HG03469 (cell line): ENCODE measurements at regions not wholly inside any gene's neighbourhood (a gene's known extent, or its start where the extent isn't known, plus 50 kb on each side); places are given as distances from the start of the nearest gene placed in this dataset.

ENCODE experiments used
- ATAC-seq: cut with Tn5 transposase; IDR thresholded peaks from one replicate; pipeline ENCODE4 v1.9.1; 2021; ENCODE audit warnings: mild to moderate bottlenecking, moderate library complexity, moderate number of reproducible peaks; ENCODE audit not compliant: unreplicated experiment

GRCh38 chr12:85352016-85352415, 72.0 kb downstream of the ALX1 start:
- no peak for ATAC-seq

- no peak for ATAC-seq
Observed at GRCh38 chr12:85356596-85357385, 76.8 kb downstream of the ALX1 start.

- ATAC-seq = no peak
Observed at GRCh38 chr12:85357609-85358008, 77.6 kb downstream of the ALX1 start.

DNA sequence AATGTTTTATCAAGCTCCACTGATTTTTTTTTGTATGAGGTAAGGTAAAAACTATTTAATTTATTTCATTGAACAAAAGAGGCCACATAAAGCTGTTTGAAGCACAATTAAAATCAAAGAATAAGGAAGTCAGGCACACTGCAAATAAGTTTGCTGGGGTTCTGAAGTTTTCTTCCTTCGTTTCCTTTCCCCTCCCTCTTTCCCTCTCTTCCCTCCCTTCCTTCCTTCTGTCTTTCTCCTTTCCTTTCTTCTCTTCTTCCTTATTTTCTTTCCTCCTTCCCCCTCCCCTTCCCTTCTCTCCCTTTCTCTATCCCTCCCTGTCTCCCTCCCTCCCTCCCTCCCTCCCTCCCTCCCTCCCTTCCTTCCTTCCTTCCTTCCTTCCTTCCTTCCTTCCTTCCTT, 78.7 kb downstream of the ALX1 start:
- ATAC-seq = no peak

- no peak for ATAC-seq
Observed at GRCh38 chr12:85363382-85364190, 83.6 kb downstream of the ALX1 start.

GRCh38 chr12:85367936-85368335, 87.9 kb downstream of the ALX1 start:
- no peak for ATAC-seq

GRCh38 chr12:85369365-85370154, 89.5 kb downstream of the ALX1 start:
- ATAC-seq = no peak

GRCh38 chr12:85373045-85373444, 93.0 kb downstream of the ALX1 start:
- ATAC-seq = no peak

DNA sequence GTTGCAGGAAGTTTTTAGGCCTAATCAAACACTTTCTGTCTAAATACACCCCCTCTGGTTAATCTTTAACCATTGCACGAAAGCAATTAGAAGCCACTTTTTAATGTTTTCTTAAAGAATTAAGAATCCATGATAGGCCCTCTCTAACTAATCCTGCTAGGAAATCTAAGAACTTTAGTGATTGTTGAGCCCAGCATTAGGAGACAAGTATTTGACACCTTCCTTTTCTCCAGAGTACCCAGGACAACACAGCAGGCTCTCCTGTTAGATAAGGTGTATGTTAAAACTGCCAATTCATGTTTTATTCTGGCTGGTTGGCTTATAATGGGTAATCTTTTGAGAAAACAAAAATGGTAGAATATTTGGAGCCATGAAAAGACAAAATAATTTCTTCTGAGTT, 95.0 kb downstream of the ALX1 start:
- ATAC-seq = no peak

DNA sequence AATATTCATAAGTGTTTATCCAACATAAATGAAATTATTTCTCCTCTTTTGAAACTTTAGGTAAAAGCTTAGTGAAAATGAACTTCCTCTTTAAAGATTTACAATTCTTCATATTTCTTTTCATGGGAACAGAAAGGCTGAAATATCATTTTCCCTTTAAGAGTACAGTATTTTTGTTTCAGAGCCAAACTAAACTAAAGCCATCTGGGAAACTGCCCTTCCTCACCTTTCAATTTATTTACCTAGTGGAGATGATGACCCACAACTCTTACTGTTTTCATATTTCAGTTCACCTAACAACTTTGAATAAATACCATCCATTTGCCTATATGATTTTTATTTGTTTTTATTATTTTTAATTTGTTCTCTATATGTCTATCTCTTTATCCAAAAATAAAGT, 105.4 kb downstream of the ALX1 start:
- ATAC-seq = no peak

DNA sequence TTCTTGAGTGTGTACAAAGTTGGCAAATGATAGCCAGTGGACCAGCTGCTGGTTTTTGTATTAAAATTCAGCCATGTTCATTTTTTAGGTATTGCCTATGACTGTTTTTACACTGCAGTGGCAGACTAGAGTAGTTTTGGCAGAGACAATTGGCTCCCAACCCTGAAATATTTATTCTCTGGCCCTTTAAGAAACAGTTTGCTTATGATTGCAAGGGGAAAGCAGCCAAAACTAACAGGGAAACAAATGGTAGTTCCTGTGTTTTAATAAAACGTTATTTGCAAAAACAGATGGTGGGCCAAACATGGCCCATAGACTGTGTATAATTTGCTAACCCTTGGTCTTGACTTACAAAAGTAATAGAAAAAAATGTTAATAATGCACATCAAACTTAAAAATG, 110.2 kb downstream of the ALX1 start:
- no peak for ATAC-seq

DNA sequence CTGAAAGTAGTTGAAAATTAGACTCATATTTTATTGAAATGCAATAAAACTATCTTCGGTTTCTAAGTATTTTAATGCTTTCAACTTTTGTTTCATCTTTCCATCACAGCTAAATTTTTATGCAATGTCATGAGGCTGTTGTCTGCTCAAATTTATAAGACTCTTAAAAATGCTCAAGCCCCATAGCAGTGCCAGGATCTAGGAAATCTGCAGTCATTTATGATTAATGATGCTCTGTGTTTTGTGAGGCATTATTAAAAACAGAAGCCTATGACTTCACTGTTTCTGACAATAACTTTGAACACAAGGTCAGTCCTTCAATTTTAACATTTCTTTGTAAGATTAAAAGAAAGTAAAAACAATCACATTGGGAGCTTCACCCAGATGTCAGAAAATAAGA, 112.5 kb downstream of the ALX1 start:
- ATAC-seq = no peak

DNA sequence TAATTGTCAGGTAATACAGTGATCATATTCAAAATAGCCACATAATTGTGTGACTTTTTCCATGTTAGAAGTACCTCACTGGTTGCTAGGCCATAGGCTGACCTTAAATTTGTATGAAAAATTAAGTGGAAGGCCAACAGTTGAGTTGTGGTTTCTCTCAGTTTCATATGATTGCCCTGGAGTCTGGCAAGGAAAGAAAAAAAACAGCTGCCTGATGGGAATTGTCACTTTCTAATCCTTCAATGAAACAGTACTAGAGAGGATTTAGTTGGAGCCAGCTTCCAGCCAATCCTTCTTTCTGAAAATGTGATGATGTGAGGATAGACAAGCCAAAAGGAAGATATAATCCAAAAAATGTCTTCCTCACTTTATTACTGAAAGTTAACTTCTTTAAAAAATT, 113.6 kb downstream of the ALX1 start:
- no peak for ATAC-seq

DNA sequence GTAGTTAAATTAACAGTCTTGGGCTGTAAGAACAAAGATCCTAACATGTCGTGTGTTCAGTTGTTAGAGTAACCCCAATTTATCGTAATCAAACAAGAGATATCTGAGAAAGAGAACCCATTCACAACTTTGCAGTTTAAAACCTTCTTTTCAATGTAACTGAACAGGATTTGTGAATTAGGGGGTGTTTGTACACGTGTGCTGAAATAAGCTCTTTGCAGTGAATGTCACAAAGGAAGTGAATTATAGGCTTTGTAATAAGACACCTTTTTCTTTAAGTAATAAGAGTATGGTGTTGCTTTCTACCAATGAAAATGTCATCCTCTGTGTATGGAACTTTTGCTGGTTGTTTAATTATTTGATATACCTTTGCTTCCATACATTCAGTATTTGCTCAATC, 114.0 kb downstream of the ALX1 start:
- ATAC-seq = no peak

- ATAC-seq = no peak
Observed at GRCh38 chr12:85394809-85395208, 114.8 kb downstream of the ALX1 start.

DNA sequence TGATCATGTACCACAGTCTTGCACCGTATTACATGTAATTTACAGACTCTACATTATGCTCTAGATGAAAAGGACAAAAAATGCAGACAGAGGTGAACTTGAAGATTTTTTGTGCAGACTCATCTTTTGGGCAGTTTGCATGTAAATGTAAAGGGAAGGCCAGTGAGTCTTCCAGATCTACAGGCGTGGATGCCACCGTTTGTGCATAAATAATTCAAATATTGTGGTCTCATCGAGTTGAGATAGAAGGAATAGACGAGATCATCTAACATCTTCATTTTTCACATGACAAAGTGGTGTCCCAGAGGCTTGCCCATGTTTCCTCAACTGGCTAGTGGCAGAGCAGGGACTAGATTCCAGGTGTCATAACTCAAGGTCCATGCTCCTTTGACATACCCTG, 125.2 kb downstream of the ALX1 start:
- ATAC-seq = no peak

- ATAC-seq = no peak
Observed at GRCh38 chr12:85405781-85406522, 125.9 kb downstream of the ALX1 start.

DNA sequence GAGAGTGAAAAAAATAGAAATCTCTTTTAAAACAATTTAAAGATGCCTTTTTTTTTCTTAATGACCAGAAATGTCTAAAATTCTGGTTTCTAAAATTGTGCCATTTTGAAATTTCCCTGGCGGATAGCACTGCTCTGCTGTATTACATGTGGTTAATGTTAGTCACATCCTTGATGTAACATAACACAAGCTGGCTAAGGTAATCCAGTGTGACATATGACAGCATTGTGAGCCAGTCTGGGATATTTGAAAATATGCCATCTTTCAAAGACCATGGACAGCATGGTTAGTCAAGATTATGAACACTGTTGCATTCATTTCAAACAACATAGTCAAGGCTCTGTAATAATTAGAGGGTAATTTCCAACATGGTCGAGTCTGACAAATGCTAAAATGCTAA, 133.2 kb downstream of the ALX1 start:
- ATAC-seq = no peak

- no peak for ATAC-seq
Observed at GRCh38 chr12:85422762-85423161, 142.7 kb downstream of the ALX1 start.

GRCh38 chr12:85423947-85424346, 143.9 kb downstream of the ALX1 start:
- peak; percentile 45 for ATAC-seq
